ENCODE measurements at regions not wholly inside any gene's neighbourhood (a gene's known extent, or its start where the extent isn't known, plus 50 kb on each side); places are given as distances from the start of the nearest gene placed in this dataset.

GRCh38 chr10:46229144-46229563 lies 57.6 kb upstream of the ANTXRL start:
- DNase-seq: no peak

GRCh38 chr10:46230615-46231014 lies 56.2 kb upstream of the ANTXRL start:
- no peak for DNase-seq

GRCh38 chr10:46231087-46231486 lies 55.7 kb upstream of the ANTXRL start:
- DNase-seq: no peak

GRCh38 chr10:46232084-46232483 lies 54.7 kb upstream of the ANTXRL start:
- no peak for DNase-seq

- no peak for DNase-seq
Observed at GRCh38 chr10:46232666-46233065, 54.1 kb upstream of the ANTXRL start.

GRCh38 chr10:46233181-46233580 lies 53.6 kb upstream of the ANTXRL start:
- no peak for DNase-seq

GRCh38 chr10:46234026-46234425 lies 52.8 kb upstream of the ANTXRL start:
- no peak for DNase-seq

- DNase-seq: no peak
Observed at GRCh38 chr10:46234431-46235060, 52.3 kb upstream of the ANTXRL start.

GRCh38 chr10:46235705-46236545 lies 50.9 kb upstream of the ANTXRL start:
- DNase-seq: no peak

- DNase-seq: no peak
Observed at GRCh38 chr10:46236546-46236887, 50.3 kb upstream of the ANTXRL start.

GRCh38 chr10:46236941-46237681 lies 49.7 kb upstream of the ANTXRL start:
- DNase-seq: no peak

Data from NCI-H345 (cell line).